ENCODE measurements at regions not wholly inside any gene's neighbourhood (a gene's known extent, or its start where the extent isn't known, plus 50 kb on each side); places are given as distances from the start of the nearest gene placed in this dataset.
"Not testable (repeated sequence)": the region's sequence is repeated elsewhere in the genome, so short reads cannot be mapped to it uniquely, and the experiment has no call there.

- H3K4me3 ChIP-seq = no peak overlapping the region
- H3K9me3 ChIP-seq = peaks cover 0 to 12% (median 0%) of the 10 kb centered on the region in 4 donors
- DNase-seq = no peak
- H3K27ac ChIP-seq = no peak overlapping the region
- H3K4me1 ChIP-seq = peaks cover 0 to 5% (median 0%) of the 10 kb centered on the region in 4 donors
- TF ChIP-seq EP300 (IDR thresholded peaks at IDR 0.05) = no peak
- no peak for TF ChIP-seq POLR2A (IDR thresholded peaks at IDR 0.05)
- no peak for TF ChIP-seq CTCF (IDR thresholded peaks at IDR 0.05)
- no peak for TF ChIP-seq POLR2AphosphoS5 (IDR thresholded peaks at IDR 0.05)
- 50 to 87% (median 60%) methylated on average over 2 of the region's 2 CpGs for WGBS, 5 donors
- H3K36me3 ChIP-seq = no peaks in the 10 kb centered on the region
- H3K27me3 ChIP-seq = no peaks in the 10 kb centered on the region
- intact Hi-C loops (cut with DNase I; ENCODE audit: low total_unique reads) = no loop called here
Measured at GRCh38 chr10:76621886-76622620, 1015.6 kb downstream of the KCNMA1 start.

- H3K4me3 ChIP-seq = no peak overlapping the region
- H3K9me3 ChIP-seq = peaks cover 0 to 12% (median 0%) of the 10 kb centered on the region in 4 donors
- H3K27me3 ChIP-seq = no peaks in the 10 kb centered on the region
- 86 to 97% (median 89%) methylated on average over 1 of the region's 1 CpG for WGBS, 5 donors
- H3K4me1 ChIP-seq = no peaks in the 10 kb centered on the region
- intact Hi-C loops (cut with DNase I; ENCODE audit: low total_unique reads) = no loop called here
- no peaks in the 10 kb centered on the region for H3K36me3 ChIP-seq
- H3K27ac ChIP-seq = no peak overlapping the region
- no peak for DNase-seq
- no peak for TF ChIP-seq POLR2AphosphoS5 (IDR thresholded peaks at IDR 0.05)
- TF ChIP-seq POLR2A (IDR thresholded peaks at IDR 0.05) = no peak
- no peak for TF ChIP-seq CTCF (IDR thresholded peaks at IDR 0.05)
- no peak for TF ChIP-seq EP300 (IDR thresholded peaks at IDR 0.05)
Measured at GRCh38 chr10:76618641-76619040, 1019.0 kb downstream of the KCNMA1 start.

GRCh38 chr10:76618171-76618570, 1019.4 kb downstream of the KCNMA1 start:
- Histone ChIP-seq H3K9me3 (peaks cover 0 to 12% (median 0%) of the 10 kb centered on the region in 4 donors), H3K4me3 (no peak overlapping the region), H3K36me3 (no peaks in the 10 kb centered on the region), H3K27ac (no peak overlapping the region), H3K4me1 (no peaks in the 10 kb centered on the region), H3K27me3 (no peaks in the 10 kb centered on the region)
- no peak for TF ChIP-seq POLR2A (IDR thresholded peaks at IDR 0.05)
- TF ChIP-seq EP300 (IDR thresholded peaks at IDR 0.05) = no peak
- no peak for TF ChIP-seq CTCF (IDR thresholded peaks at IDR 0.05)
- TF ChIP-seq POLR2AphosphoS5 (IDR thresholded peaks at IDR 0.05) = no peak
- intact Hi-C loops (cut with DNase I; ENCODE audit: low total_unique reads) = no loop called here
- DNase-seq = no peak
- 80 to 90% (median 85%) methylated on average over 2 of the region's 2 CpGs for WGBS, 5 donors

GRCh38 chr10:76616666-76617065, 1020.9 kb downstream of the KCNMA1 start:
- H3K27me3 ChIP-seq; H3K4me3 ChIP-seq; H3K27ac ChIP-seq; intact Hi-C loops (cut with DNase I; ENCODE audit: low total_unique reads); H3K36me3 ChIP-seq; H3K4me1 ChIP-seq; DNase-seq: not testable (repeated sequence)
- H3K9me3 ChIP-seq = peaks cover 0 to 12% (median 2%) of the 10 kb centered on the region in 4 donors

- Histone ChIP-seq H3K4me3 (no peak overlapping the region), H3K36me3 (no peaks in the 10 kb centered on the region), H3K27me3 (no peaks in the 10 kb centered on the region), H3K9me3 (peaks cover 0 to 9% (median 2%) of the 10 kb centered on the region in 4 donors), H3K4me1 (no peaks in the 10 kb centered on the region), H3K27ac (no peak overlapping the region)
- no peak for DNase-seq
- 71 to 97% (median 87%) methylated on average over 1 of the region's 1 CpG for WGBS, 5 donors
- intact Hi-C loops (cut with DNase I; ENCODE audit: low total_unique reads) = no loop called here
- no peak for TF ChIP-seq CTCF (IDR thresholded peaks at IDR 0.05)
- no peak for TF ChIP-seq POLR2A (IDR thresholded peaks at IDR 0.05)
- TF ChIP-seq POLR2AphosphoS5 (IDR thresholded peaks at IDR 0.05) = no peak
- TF ChIP-seq EP300 (IDR thresholded peaks at IDR 0.05) = no peak
Measured at GRCh38 chr10:76615049-76615448, 1022.6 kb downstream of the KCNMA1 start.
